Neural progenitor cell (in vitro differentiated cells): ENCODE measurements at regions not wholly inside any gene's neighbourhood (a gene's known extent, or its start where the extent isn't known, plus 50 kb on each side); places are given as distances from the start of the nearest gene placed in this dataset.

Experiments used
- DNase-seq: peaks from one replicate; pipeline ENCODE4 v3.0.0-alpha.2; 2016; ENCODE audit warnings: low spot score
- H2AFZ ChIP-seq: fragments of 200-600 bp; sonication (generic); replicated peaks from 2 replicates; pipeline ENCODE4 v1.6.1; 2016; ENCODE audit warnings: antibody characterized with exemption
- H3F3A ChIP-seq: fragments of 200-600 bp; sonication (generic); 2 replicates; pipeline ENCODE4 v1.6.1; 2016; ENCODE audit warnings: antibody characterized with exemption, low read depth
- H3K27ac ChIP-seq: fragments of 200-600 bp; sonication (generic); 2 replicates; pipeline ENCODE4 v1.5.1; 2016; ENCODE audit warnings: mild to moderate bottlenecking
- H3K27me3 ChIP-seq: fragments of 200-600 bp; sonication (generic); 2 replicates; pipeline ENCODE4 v1.6.1; 2016; ENCODE audit warnings: mild to moderate bottlenecking, moderate library complexity
- H3K36me3 ChIP-seq: fragments of 200-600 bp; sonication (generic); 2 replicates; pipeline ENCODE4 v1.5.1; 2016
- H3K4me1 ChIP-seq: fragments of 200-600 bp; sonication (generic); 2 replicates; pipeline ENCODE4 v1.6.1; 2016; ENCODE audit warnings: mixed run types
- H3K4me2 ChIP-seq: fragments of 200-600 bp; sonication (generic); 2 replicates; pipeline ENCODE4 v1.6.1; 2016
- H3K4me3 ChIP-seq: fragments of 200-600 bp; sonication (generic); 2 replicates; pipeline ENCODE4 v1.5.1; 2016
- H3K79me2 ChIP-seq: fragments of 200-600 bp; sonication (generic); 2 replicates; pipeline ENCODE4 v1.6.1; 2016; ENCODE audit warnings: low read depth
- H3K9ac ChIP-seq: fragments of 200-600 bp; sonication (generic); 2 replicates; pipeline ENCODE4 v1.6.1; 2016
- H3K9me3 ChIP-seq: fragments of 200-600 bp; sonication (generic); 2 replicates; pipeline ENCODE4 v1.5.1; 2016; ENCODE audit warnings: low read depth
- H4K20me1 ChIP-seq: fragments of 200-600 bp; sonication (generic); 2 replicates; pipeline ENCODE4 v1.6.1; 2016; ENCODE audit warnings: low read depth
- H3K27ac Mint-ChIP-seq: 3 replicates; pipeline ENCODE4 v1.8.0; 2021; ENCODE audit warnings: mixed read lengths
- H3K27me3 Mint-ChIP-seq: 2 replicates; pipeline ENCODE4 v1.8.0; 2022; ENCODE audit warnings: low read depth, mild to moderate bottlenecking, inconsistent platforms, moderate library complexity, mixed read lengths; ENCODE audit not compliant: insufficient read depth
- H3K36me3 Mint-ChIP-seq: 3 replicates; pipeline ENCODE4 v1.8.0; 2021; ENCODE audit warnings: mixed read lengths
- H3K4me1 Mint-ChIP-seq: 3 replicates; pipeline ENCODE4 v1.8.0; 2021; ENCODE audit warnings: mixed read lengths
- H3K4me3 Mint-ChIP-seq: 3 replicates; pipeline ENCODE4 v1.8.0; 2021; ENCODE audit warnings: mild to moderate bottlenecking, moderate library complexity, mixed read lengths
- H3K9me3 Mint-ChIP-seq: 3 replicates; pipeline ENCODE4 v1.8.0; 2020; ENCODE audit warnings: mixed read lengths
- CTCF ChIP-seq: fragments of 200-600 bp; sonication (generic); IDR thresholded peaks from 2 replicates; pipeline ENCODE4 v1.5.1; 2017; ENCODE audit warnings: antibody characterized with exemption, mild to moderate bottlenecking
- EZH2 ChIP-seq: fragments of 200-600 bp; sonication (generic); IDR thresholded peaks from 2 replicates; pipeline ENCODE4 v1.6.1; 2017; ENCODE audit warnings: antibody characterized with exemption, mild to moderate bottlenecking, moderate library complexity
- EZH2phosphoT487 ChIP-seq: fragments of 200-600 bp; sonication (generic); IDR thresholded peaks from 2 replicates; pipeline ENCODE4 v1.6.1; 2017; ENCODE audit warnings: antibody characterized with exemption

DNA sequence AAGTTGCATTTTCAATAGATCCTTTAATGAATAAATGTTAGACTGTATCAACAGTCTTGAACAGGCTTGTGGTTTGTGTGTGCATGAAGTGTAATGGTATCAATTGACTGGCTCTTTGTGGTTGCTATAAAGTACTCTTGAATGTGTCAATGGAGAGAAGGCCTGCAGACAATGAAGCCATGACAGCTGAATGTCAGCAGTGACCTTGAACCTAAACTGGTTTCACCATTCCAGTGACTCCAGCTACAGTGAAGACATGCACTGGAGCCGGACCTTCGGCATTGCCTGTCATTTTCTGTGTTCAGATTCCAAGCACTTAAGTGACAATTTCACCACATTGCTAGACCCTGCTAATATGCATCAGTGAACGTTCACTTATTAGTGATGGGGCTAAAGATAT, 276.0 kb upstream of the TMEM161B start:
- H3K9ac ChIP-seq, result no peak overlapping the region
- no peak overlapping the region for H3K27ac ChIP-seq
- no peaks in the 10 kb centered on the region for H3K27me3 ChIP-seq
- no peaks in the 10 kb centered on the region for H3K79me2 ChIP-seq
- H3K9me3 Mint-ChIP-seq, result no peaks in the 10 kb centered on the region
- peaks cover 51% of the 10 kb centered on the region for H3K4me1 ChIP-seq
- peak; percentile 5 for DNase-seq
- no peaks in the 10 kb centered on the region for H3K36me3 Mint-ChIP-seq
- H3K36me3 ChIP-seq, result no peaks in the 10 kb centered on the region
- H4K20me1 ChIP-seq, result no peaks in the 10 kb centered on the region
- no peak overlapping the region for H2AFZ ChIP-seq
- no peak overlapping the region for H3K4me3 ChIP-seq
- H3K4me2 ChIP-seq, result peak overlapping the region; percentile 55
- TF ChIP-seq EZH2phosphoT487 (no peak), CTCF (no peak), EZH2 (no peak)
- H3K27ac Mint-ChIP-seq, result no peak overlapping the region
- peaks cover 4% of the 10 kb centered on the region for H3K27me3 Mint-ChIP-seq
- peaks cover 32% of the 10 kb centered on the region for H3K4me1 Mint-ChIP-seq
- H3F3A ChIP-seq, result peaks cover 11% of the 10 kb centered on the region
- H3K9me3 ChIP-seq, result no peaks in the 10 kb centered on the region
- H3K4me3 Mint-ChIP-seq, result no peak overlapping the region

DNA sequence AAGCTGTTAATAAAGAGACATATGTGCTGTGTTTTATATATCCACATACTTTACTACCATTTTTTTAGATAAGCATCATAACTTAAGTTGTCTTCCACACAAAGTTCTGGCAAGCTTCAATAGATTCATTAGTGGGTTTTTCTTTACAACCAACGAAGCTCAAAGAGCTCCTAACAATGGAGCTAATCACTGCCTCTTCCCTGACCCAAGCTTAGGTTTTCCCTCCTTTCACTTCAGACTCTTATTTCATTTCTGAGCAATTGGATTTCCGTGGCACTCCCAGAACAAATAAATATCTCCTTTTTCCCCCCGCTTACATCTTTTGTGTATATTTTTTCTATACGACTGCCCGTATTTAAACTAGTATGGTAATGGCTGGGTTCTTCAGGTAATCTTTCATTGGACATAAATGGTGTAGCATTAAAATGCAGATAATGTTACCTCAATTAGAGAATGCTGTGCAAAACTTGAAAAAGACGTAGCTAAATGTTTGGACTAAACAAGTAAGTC, 275.5 kb upstream of the TMEM161B start:
- no peak overlapping the region for H2AFZ ChIP-seq
- H3K4me3 ChIP-seq, result no peak overlapping the region
- Mint-ChIP-seq H3K4me1 (peaks cover 37% of the 10 kb centered on the region), H3K36me3 (no peaks in the 10 kb centered on the region), H3K4me3 (no peak overlapping the region), H3K27me3 (peaks cover 4% of the 10 kb centered on the region), H3K9me3 (no peaks in the 10 kb centered on the region), H3K27ac (no peak overlapping the region)
- peak; percentile 58 for DNase-seq
- no peaks in the 10 kb centered on the region for H3K27me3 ChIP-seq
- H3K79me2 ChIP-seq, result no peaks in the 10 kb centered on the region
- no peak overlapping the region for H3K27ac ChIP-seq
- H3K9ac ChIP-seq, result no peak overlapping the region
- H3F3A ChIP-seq, result peaks cover 16% of the 10 kb centered on the region
- peak overlapping the region; percentile 55 for H3K4me2 ChIP-seq
- no peaks in the 10 kb centered on the region for H4K20me1 ChIP-seq
- no peaks in the 10 kb centered on the region for H3K9me3 ChIP-seq
- TF ChIP-seq EZH2 (no peak), CTCF (no peak), EZH2phosphoT487 (no peak)
- H3K4me1 ChIP-seq, result peaks cover 56% of the 10 kb centered on the region
- no peaks in the 10 kb centered on the region for H3K36me3 ChIP-seq

DNA sequence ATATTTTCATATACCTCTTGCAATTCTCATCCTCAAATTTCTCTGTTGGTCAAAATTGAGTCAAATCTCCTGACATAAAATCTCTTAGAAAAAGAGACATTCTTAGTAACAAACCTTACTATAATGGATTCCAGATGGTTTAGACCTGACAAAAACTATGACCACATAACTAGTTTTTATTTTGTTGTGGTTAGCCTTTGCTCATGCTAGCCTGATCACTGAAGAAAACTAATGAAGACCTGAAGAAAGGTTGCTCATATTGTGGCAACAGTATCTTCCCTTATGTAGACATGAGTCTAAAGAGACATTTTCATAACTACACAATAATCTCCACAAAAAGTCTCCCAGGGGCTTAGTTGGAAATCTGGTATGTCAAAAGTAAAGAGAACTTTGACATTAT, 274.1 kb upstream of the TMEM161B start:
- Histone ChIP-seq H3K27me3 (no peaks in the 10 kb centered on the region), H4K20me1 (no peaks in the 10 kb centered on the region), H2AFZ (no peak overlapping the region), H3K36me3 (no peaks in the 10 kb centered on the region), H3K4me3 (no peak overlapping the region), H3K27ac (no peak overlapping the region), H3K4me2 (no peak overlapping the region), H3K4me1 (peaks cover 62% of the 10 kb centered on the region), H3K9me3 (no peaks in the 10 kb centered on the region), H3K79me2 (no peaks in the 10 kb centered on the region), H3F3A (peaks cover 22% of the 10 kb centered on the region), H3K9ac (no peak overlapping the region)
- no peak for TF ChIP-seq CTCF
- TF ChIP-seq EZH2phosphoT487, result no peak
- no peak for TF ChIP-seq EZH2
- Mint-ChIP-seq H3K4me1 (peaks cover 49% of the 10 kb centered on the region), H3K27me3 (peaks cover 4% of the 10 kb centered on the region), H3K9me3 (no peaks in the 10 kb centered on the region), H3K4me3 (no peak overlapping the region), H3K27ac (no peak overlapping the region), H3K36me3 (no peaks in the 10 kb centered on the region)
- no peak for DNase-seq
